MM.1S (cell line): ENCODE measurements at regions not wholly inside any gene's neighbourhood (a gene's known extent, or its start where the extent isn't known, plus 50 kb on each side); places are given as distances from the start of the nearest gene placed in this dataset.

Source experiments
- EZH2phosphoT487 ChIP-seq: fragments of 300-600 bp; sonication (generic); IDR thresholded peaks from 2 replicates; pipeline ENCODE4 v1.6.1; 2018; ENCODE audit warnings: antibody characterized with exemption, low read length
- TF ChIP-seq, protein P1 (sequence below): fragments of 300-600 bp; sonication (generic); IDR thresholded peaks from 2 replicates; pipeline ENCODE4 v1.5.1; 2016; ENCODE audit warnings: antibody characterized with exemption, low read length, mixed read lengths

DNA sequence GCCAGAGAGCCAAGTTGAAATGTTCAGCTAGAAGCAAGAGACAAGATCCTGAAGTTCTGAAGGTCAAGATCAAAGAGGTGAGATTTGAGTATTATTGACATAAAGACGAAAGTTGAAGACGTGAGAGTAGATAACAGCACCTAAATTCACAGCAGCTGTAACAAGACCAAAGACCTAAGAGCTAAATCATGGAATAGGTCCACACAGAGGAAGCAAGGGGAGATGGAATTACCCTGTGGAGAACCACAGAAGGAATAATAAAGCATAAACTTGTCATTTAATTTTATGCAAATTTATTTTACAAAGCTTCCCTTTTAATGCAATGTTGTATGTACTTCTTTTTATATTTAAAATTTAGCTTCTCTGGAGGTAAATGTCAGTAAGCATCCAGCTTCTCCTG, 523.7 kb downstream of the NR2F1-AS1 start:
- TF ChIP-seq EZH2phosphoT487, result no peak
- TF ChIP-seq, protein P1, sequence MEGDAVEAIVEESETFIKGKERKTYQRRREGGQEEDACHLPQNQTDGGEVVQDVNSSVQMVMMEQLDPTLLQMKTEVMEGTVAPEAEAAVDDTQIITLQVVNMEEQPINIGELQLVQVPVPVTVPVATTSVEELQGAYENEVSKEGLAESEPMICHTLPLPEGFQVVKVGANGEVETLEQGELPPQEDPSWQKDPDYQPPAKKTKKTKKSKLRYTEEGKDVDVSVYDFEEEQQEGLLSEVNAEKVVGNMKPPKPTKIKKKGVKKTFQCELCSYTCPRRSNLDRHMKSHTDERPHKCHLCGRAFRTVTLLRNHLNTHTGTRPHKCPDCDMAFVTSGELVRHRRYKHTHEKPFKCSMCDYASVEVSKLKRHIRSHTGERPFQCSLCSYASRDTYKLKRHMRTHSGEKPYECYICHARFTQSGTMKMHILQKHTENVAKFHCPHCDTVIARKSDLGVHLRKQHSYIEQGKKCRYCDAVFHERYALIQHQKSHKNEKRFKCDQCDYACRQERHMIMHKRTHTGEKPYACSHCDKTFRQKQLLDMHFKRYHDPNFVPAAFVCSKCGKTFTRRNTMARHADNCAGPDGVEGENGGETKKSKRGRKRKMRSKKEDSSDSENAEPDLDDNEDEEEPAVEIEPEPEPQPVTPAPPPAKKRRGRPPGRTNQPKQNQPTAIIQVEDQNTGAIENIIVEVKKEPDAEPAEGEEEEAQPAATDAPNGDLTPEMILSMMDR, result no peak
